ENCODE measurements at regions not wholly inside any gene's neighbourhood (a gene's known extent, or its start where the extent isn't known, plus 50 kb on each side); places are given as distances from the start of the nearest gene placed in this dataset.

DNA sequence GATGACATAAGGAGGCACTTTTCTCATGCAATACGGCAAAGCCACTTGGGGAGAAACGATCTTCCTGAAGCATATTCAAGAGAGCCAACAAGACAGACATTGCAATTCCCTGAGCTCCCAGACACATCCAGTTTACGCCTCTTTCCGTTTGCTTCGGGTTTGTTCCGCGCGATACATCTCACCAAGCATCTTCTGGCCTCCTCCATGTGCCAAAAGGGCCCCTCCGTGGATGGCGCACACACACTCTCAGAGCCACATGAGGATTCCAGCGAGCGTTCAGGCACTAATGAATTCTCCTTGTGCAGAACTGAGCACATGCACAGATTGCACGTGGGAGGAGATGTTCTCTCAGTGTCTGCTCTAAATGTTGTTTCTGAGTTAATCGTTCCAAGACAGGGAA lies 146.7 kb upstream of the SHISA6 start:
- 68% methylated on average over 14 of the region's 14 CpGs for WGBS (ENCODE audit: insufficient coverage, insufficient replicate concordance, low lambda C conversion rate, missing lambda C conversion rate)
- Histone ChIP-seq H3K36me3 (ENCODE audit: control insufficient read depth in 2 of 2, insufficient read depth in 2 of 2, low read length in 1 of 2) (no peaks in the 10 kb centered on the region), H2AFZ (ENCODE audit: control insufficient read depth, low read depth, low read length) (no peak overlapping the region), H3K9ac (ENCODE audit: control insufficient read depth, insufficient read depth, low read length) (no peak overlapping the region), H3K27ac (ENCODE audit: control insufficient read depth, insufficient read depth) (no peak overlapping the region), H3K4me2 (ENCODE audit: control insufficient read depth, insufficient read depth) (no peak overlapping the region), H4K20me1 (ENCODE audit: control insufficient read depth, insufficient read depth) (no peaks in the 10 kb centered on the region), H3K4me3 (no peak overlapping the region), H3K4me1 (ENCODE audit: control insufficient read depth, insufficient read depth, low read length) (no peaks in the 10 kb centered on the region), H3K27me3 (replicated peaks in 1 of 2; ENCODE audit: control insufficient read depth in 2 of 2, insufficient read depth in 2 of 2, low read length in 1 of 2) (no peaks in the 10 kb centered on the region), H3K79me2 (ENCODE audit: control insufficient read depth, insufficient read depth, low read length) (no peaks in the 10 kb centered on the region), H3K9me3 (replicated peaks; ENCODE audit: control insufficient read depth, insufficient read depth, low read length) (no peaks in the 10 kb centered on the region; the same call in 2 of the 3 replicates)
- CTCF ChIA-PET: no interaction called here
- intact Hi-C loops (cut with micrococcal nuclease; ENCODE audit: unreplicated experiment) (no loop called here), in situ Hi-C loops (cut with MboI) (loop anchor here (5.0 kb wide), 1 partner anchor 48 kb away; no protein-coding TSS in a partner anchor)
- DNase-seq (ENCODE audit: low read depth, low spot score): no peak
- TF ChIP-seq HCFC1 (IDR thresholded peaks at IDR 0.05; ENCODE audit: low read length) (no peak), SREBF2 (IDR thresholded peaks at IDR 0.05; ENCODE audit: low read length) (no peak)
- ATAC-seq: no peak
- RAD21 ChIA-PET (ENCODE audit: unreplicated experiment): no interaction called here
- SMC1A ChIA-PET (ENCODE audit: uncharacterized antibody, unreplicated experiment): interaction anchor here (1.2 kb wide), 1 partner anchor 10 kb away, joined by 3 read pairs; no protein-coding TSS in a partner anchor
- BruUV-seq (replicated peaks): no TSS peak
- POLR2A ChIA-PET: no interaction called here
- no peak for FAIRE-seq

DNA sequence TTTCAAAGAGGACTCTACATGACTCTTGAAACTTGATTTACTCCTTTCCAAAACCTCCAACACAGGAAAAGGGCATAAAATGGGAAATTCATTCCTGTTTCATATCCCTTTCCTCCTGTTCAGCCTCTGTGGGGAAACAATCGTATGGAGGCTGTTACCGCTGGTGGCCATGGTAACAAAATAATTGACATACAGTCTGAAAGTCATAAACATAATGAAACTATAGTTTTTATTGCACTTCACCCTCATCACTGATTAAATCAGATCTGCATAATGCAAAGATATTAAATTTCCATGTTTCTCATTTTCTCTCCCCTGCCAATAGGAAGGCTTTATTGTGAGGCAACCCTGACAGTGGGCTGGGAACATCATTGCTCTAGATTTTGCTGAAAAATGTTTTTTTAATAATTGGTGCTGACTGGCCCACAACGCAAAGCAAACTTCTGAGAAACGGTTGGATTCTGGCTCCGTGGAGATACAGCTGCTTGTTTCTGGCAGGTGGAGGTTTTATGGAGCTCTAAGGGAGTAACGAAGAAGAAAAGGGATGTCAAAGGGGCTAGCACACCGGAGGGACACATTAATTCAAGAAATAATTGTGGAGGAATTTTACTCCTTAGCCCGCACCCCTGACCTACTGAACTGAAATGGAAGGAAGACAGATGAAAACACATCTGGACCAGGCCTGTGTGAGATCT lies 154.2 kb upstream of the SHISA6 start:
- BruUV-seq (replicated peaks): no TSS peak

More for the DNA sequence above, 154.2 kb upstream of the SHISA6 start:
- TF ChIP-seq, protein P1, sequence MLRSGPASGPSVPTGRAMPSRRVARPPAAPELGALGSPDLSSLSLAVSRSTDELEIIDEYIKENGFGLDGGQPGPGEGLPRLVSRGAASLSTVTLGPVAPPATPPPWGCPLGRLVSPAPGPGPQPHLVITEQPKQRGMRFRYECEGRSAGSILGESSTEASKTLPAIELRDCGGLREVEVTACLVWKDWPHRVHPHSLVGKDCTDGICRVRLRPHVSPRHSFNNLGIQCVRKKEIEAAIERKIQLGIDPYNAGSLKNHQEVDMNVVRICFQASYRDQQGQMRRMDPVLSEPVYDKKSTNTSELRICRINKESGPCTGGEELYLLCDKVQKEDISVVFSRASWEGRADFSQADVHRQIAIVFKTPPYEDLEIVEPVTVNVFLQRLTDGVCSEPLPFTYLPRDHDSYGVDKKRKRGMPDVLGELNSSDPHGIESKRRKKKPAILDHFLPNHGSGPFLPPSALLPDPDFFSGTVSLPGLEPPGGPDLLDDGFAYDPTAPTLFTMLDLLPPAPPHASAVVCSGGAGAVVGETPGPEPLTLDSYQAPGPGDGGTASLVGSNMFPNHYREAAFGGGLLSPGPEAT (IDR thresholded peaks at IDR 0.05; ENCODE audit: low read depth): no peak
- TF ChIP-seq LARP7 (IDR thresholded peaks at IDR 0.05): no peak
- TF ChIP-seq, protein P2, sequence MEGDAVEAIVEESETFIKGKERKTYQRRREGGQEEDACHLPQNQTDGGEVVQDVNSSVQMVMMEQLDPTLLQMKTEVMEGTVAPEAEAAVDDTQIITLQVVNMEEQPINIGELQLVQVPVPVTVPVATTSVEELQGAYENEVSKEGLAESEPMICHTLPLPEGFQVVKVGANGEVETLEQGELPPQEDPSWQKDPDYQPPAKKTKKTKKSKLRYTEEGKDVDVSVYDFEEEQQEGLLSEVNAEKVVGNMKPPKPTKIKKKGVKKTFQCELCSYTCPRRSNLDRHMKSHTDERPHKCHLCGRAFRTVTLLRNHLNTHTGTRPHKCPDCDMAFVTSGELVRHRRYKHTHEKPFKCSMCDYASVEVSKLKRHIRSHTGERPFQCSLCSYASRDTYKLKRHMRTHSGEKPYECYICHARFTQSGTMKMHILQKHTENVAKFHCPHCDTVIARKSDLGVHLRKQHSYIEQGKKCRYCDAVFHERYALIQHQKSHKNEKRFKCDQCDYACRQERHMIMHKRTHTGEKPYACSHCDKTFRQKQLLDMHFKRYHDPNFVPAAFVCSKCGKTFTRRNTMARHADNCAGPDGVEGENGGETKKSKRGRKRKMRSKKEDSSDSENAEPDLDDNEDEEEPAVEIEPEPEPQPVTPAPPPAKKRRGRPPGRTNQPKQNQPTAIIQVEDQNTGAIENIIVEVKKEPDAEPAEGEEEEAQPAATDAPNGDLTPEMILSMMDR (IDR thresholded peaks at IDR 0.05 in 2 of 3, conservative IDR thresholded peaks at IDR 0.05 in 1 of 3; ENCODE audit: control insufficient read depth in 2 of 3, extremely low read depth in 1 of 3, insufficient read depth in 1 of 3, low read depth in 3 of 3, low read length in 3 of 3): no peak
- Histone ChIP-seq H3K27me3 (replicated peaks in 1 of 2; ENCODE audit: control insufficient read depth in 2 of 2, insufficient read depth in 2 of 2, low read length in 1 of 2) (no peaks in the 10 kb centered on the region), H2AFZ (ENCODE audit: control insufficient read depth, low read depth, low read length) (no peak overlapping the region), H3K79me2 (ENCODE audit: control insufficient read depth, insufficient read depth, low read length) (no peaks in the 10 kb centered on the region), H3K9me3 (replicated peaks; ENCODE audit: control insufficient read depth, insufficient read depth, low read length) (no peaks in the 10 kb centered on the region; the same call in 2 of the 3 replicates), H3K4me2 (ENCODE audit: control insufficient read depth, insufficient read depth) (no peak overlapping the region), H3K36me3 (ENCODE audit: control insufficient read depth in 2 of 2, insufficient read depth in 2 of 2, low read length in 1 of 2) (no peaks in the 10 kb centered on the region), H3K4me3 (no peak overlapping the region), H3K4me1 (ENCODE audit: control insufficient read depth, insufficient read depth, low read length) (no peaks in the 10 kb centered on the region), H3K27ac (ENCODE audit: control insufficient read depth, insufficient read depth) (no peak overlapping the region), H3K9ac (ENCODE audit: control insufficient read depth, insufficient read depth, low read length) (no peak overlapping the region), H4K20me1 (ENCODE audit: control insufficient read depth, insufficient read depth) (no peaks in the 10 kb centered on the region)
- ChIA-PET CTCF (no interaction called here), SMC1A (ENCODE audit: uncharacterized antibody, unreplicated experiment) (no interaction called here), RAD21 (ENCODE audit: unreplicated experiment) (no interaction called here), POLR2A (no interaction called here)
- ATAC-seq (no peak), FAIRE-seq (no peak), DNase-seq (ENCODE audit: low read depth, low spot score) (no peak)
- WGBS (ENCODE audit: insufficient coverage, insufficient replicate concordance, low lambda C conversion rate, missing lambda C conversion rate): 14% methylated on average over 8 of the region's 8 CpGs
- intact Hi-C loops (cut with micrococcal nuclease; ENCODE audit: unreplicated experiment) (no loop called here), in situ Hi-C loops (cut with MboI) (no loop called here)
